ENCODE measurements at regions not wholly inside any gene's neighbourhood (a gene's known extent, or its start where the extent isn't known, plus 50 kb on each side); places are given as distances from the start of the nearest gene placed in this dataset.

- ChIA-PET POLR2A (no interaction called here), CTCF (no interaction called here), RAD21 (ENCODE audit: low non-redundant PET in 1 of 2, low total read pairs in 2 of 2, uncharacterized antibody in 2 of 2, unreplicated experiment in 2 of 2) (no interaction called here)
- Histone ChIP-seq H3K36me3 (ENCODE audit: control insufficient read depth in 1 of 2, insufficient read depth in 2 of 2, low read length in 2 of 2) (no peaks in the 10 kb centered on the region), H3K79me2 (ENCODE audit: insufficient read depth, low read length) (no peaks in the 10 kb centered on the region), H3K27me3 (ENCODE audit: insufficient read depth, low read length) (0 out of 2 replicates have a peak, but pooled peaks cover 2% of the 10 kb centered on the region), H3K9ac (ENCODE audit: low read length) (no peak overlapping the region), H3K9me3 (ENCODE audit: control insufficient read depth in 1 of 2, insufficient read depth in 1 of 2, low read depth in 1 of 2, low read length in 2 of 2) (no peaks in the 10 kb centered on the region), H3K4me3 (replicated peaks in 1 of 2; ENCODE audit: low read depth in 1 of 2, low read length in 2 of 2) (no peak overlapping the region), H3K27ac (ENCODE audit: low read depth, low read length) (no peak overlapping the region), H3K4me2 (ENCODE audit: low read length) (no peak overlapping the region), H2AFZ (ENCODE audit: low read depth, low read length, poor library complexity, severe bottlenecking) (no peak overlapping the region), H3K9me2 (ENCODE audit: insufficient read depth) (no peaks in the 10 kb centered on the region), H3K4me1 (ENCODE audit: control insufficient read depth in 1 of 2, insufficient read depth in 2 of 2, low read length in 2 of 2) (no peaks in the 10 kb centered on the region), H4K20me1 (ENCODE audit: insufficient read depth) (no peaks in the 10 kb centered on the region)
- no peak for TF ChIP-seq JUND (IDR thresholded peaks at IDR 0.05)
- no peak for TF ChIP-seq CTCF (IDR thresholded peaks at IDR 0.05 in 2 of 3, conservative IDR thresholded peaks at IDR 0.05 in 1 of 3; ENCODE audit: borderline replicate concordance in 1 of 3, insufficient read depth in 1 of 3, low read depth in 2 of 3, low read length in 2 of 3)
- no peak for TF ChIP-seq TCF7L2 (IDR thresholded peaks at IDR 0.05; ENCODE audit: borderline replicate concordance, extremely low read depth, insufficient read depth, insufficient read length)
- TF ChIP-seq EZH2phosphoT487 (IDR thresholded peaks at IDR 0.05; ENCODE audit: borderline replicate concordance) = no peak
- no peak for TF ChIP-seq ZBTB33 (IDR thresholded peaks at IDR 0.05; ENCODE audit: extremely low read depth, insufficient replicate concordance, low read length)
- TF ChIP-seq FOSL1 (IDR thresholded peaks at IDR 0.05; ENCODE audit: low read depth) = no peak
- TF ChIP-seq ZNF274 (IDR thresholded peaks at IDR 0.05; ENCODE audit: low read depth, low read length) = no peak
- no peak for TF ChIP-seq REST (IDR thresholded peaks at IDR 0.05; ENCODE audit: low read depth)
- no peak for TF ChIP-seq YY1 (IDR thresholded peaks at IDR 0.05; ENCODE audit: extremely low read depth, insufficient replicate concordance, low read depth, low read length)
- TF ChIP-seq SRF (IDR thresholded peaks at IDR 0.05; ENCODE audit: low read depth) = no peak
- no peak for TF ChIP-seq ELF1 (IDR thresholded peaks at IDR 0.05; ENCODE audit: borderline replicate concordance, low read depth)
- TF ChIP-seq POLR2AphosphoS5 (IDR thresholded peaks at IDR 0.05; ENCODE audit: low read depth, low read length) = no peak
- no peak for TF ChIP-seq EZH2 (IDR thresholded peaks at IDR 0.05)
- no peak for TF ChIP-seq EGR1 (IDR thresholded peaks at IDR 0.05; ENCODE audit: low read depth)
- no peak for TF ChIP-seq RAD21 (IDR thresholded peaks at IDR 0.05; ENCODE audit: low read depth)
- no peak for TF ChIP-seq SP1 (IDR thresholded peaks at IDR 0.05; ENCODE audit: low read depth)
- no peak for TF ChIP-seq MAX (IDR thresholded peaks at IDR 0.05)
- BruUV-seq (replicated peaks) = no TSS peak
- DNase-seq (ENCODE audit: low read depth, low spot score) (no peak), ATAC-seq (no peak)
- intact Hi-C loops (cut with micrococcal nuclease) = no loop called here
Observed at GRCh38 chr7:41878309-41879295, 175.7 kb upstream of the INHBA start.
